HG03469 (cell line): ENCODE measurements at regions not wholly inside any gene's neighbourhood (a gene's known extent, or its start where the extent isn't known, plus 50 kb on each side); places are given as distances from the start of the nearest gene placed in this dataset.

Source experiments
- ATAC-seq: cut with Tn5 transposase; IDR thresholded peaks from one replicate; pipeline ENCODE4 v1.9.1; 2021; ENCODE audit warnings: mild to moderate bottlenecking, moderate library complexity, moderate number of reproducible peaks; ENCODE audit not compliant: unreplicated experiment

DNA sequence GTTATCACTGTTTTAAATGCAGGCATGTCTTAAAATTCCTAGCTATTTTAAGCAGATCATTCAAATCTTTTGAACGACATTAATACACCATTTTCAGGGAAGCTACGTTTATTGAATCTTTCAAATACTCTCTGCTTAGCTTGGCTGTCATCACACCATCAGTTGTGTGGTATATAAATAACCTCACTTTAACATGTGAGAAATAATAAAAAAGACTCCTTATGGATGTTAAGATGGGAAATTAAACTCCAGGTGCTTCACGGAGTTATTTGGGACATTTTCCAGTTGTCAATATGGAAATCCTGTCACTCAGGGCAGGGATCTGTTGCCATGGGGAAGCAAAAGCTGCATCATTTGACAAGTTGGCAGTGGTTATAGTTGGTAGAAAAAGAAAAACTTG is 649.2 kb upstream of the CDH2 start:
- ATAC-seq, result no peak

DNA sequence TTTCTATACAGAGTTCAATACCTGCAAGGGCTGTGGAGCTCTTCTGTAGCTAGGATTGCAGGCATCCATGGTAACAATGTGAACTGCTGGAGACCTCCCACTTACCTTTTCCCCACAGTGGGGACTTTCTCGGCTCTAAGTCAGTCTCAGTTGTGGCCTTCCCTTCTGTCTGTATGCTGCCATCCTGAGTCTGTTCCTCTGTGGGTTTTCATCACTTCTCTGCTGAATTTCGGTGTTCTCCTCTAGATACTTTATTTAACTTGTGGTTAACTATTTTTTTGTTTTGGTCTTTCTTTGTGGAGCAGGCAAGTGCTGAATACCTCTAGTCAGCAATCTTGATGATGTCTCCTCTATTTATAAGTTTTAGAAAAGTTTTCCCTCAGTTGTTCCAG is 647.2 kb upstream of the CDH2 start:
- no peak for ATAC-seq

DNA sequence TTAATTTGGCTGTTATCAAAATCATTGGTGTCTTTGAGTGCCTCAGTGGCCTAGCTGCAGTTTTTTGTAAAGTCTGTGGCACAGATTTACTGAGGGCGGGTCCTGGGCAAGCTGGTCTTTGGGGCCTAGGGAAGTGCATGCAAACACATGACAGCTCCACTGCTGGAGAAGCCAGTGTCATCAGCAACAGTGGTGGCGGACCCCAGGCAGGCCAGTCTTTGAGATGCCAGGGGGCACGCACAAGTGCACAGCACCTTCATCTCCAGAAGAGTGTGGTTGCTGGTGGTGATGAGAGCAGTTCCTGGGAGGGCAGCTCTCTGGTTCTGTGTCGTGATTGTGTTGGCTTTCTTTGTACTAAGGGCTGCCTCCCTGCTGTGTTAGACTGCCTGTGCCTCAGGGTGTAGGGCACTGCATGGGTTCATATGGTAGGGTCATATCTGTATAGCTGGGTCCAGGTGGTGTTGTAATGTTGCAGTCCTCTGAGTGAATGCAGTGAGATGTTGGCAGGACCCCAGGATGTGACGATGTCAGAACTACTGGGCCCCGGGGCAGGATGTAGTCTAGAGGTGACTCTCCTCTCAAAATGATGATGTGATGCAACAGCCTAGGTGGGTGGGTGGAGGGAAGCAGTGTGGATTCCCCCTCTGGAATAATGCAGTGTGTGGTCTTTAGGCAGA is 646.7 kb upstream of the CDH2 start:
- no peak for ATAC-seq

DNA sequence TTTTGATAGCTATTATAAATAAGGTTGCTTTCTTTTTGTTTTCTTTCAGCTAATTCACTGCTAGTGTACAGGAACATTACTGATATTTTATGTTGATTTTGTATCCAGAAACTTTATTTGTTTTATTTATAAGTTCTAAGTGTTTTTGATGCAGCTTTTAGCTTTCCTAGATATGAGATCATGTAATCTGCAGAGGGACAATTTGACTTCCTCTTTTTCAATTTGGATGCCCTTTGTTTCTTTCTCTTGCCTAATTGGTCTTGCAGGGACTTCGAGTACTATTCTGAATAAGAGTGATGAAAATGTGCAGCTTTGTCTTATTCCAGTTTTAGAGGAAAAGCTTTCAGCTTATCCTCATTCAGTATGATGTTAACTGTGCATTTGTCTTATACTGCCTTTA is 643.4 kb upstream of the CDH2 start:
- ATAC-seq, result no peak

DNA sequence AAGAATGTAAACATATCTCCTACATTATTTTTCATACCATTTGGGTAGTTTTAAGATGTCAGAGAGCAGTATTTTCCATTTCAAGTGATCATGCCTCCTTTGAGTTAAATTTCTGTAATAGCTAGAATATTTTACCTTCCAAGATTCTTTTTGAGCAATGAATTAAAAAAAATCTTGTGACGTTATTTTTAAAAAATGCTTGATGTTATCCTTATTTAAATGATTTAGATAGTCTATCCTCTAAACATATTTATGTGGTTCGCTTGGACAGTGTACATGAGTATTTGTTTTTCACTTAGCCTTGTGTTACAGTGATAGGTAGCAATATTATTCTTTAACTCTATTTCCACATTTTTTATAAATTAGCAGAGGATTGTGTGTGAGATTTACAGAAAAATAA is 639.2 kb upstream of the CDH2 start:
- no peak for ATAC-seq

DNA sequence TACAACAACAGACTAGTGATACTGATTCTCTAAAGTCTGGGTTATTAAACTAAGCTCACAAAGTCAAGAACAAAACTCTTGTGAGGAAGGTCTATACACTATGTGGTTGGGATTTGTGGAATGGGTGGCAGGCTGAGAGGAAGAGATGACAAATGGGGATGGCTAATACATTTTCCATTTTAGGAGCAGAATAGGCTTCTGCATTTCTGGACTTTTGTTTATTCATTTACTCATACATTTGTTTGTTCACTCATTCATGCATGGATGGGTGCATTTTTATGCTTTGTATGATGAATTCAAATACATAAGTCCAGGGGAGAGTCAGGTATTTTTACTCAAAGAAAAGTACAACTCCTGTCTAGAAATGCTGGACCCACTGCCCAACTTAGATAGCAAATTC is 637.4 kb upstream of the CDH2 start:
- ATAC-seq, result no peak

DNA sequence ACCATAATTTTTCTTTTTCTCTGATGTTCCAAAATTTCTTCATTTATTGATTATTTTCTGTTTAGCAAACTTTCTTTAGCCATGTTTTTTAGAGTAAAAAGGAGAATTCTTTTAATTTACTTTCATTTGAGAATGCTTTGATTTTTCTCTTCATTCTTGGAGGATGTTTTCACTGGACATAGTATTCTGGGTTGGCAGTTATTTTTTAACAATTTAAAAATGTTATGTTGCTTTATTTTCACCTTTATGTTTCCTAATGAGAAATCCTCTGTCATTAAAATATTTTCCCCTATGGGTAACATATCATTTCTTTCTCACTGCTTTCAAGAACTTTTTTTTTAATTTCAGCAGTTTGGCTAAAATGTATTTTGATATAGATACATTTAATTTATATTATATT is 631.4 kb upstream of the CDH2 start:
- no peak for ATAC-seq

DNA sequence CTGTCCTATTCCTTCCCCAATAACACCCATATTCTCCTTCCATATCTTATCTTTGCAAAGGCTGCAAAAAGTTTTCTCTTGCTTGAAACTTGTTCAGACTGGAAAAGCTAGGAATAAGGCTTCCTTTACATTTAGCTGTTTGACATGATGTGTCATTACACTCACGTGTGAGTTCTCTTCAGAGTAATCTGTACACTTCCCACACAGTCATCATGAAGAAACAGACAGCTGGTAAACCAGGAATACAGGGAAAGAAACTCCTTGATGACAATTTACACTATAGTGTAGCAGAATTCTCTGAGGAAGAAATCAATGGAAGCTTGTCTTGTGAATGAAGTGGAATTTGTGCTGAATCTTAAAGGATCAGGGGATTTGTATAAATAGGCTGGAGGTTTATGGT is 628.6 kb upstream of the CDH2 start:
- ATAC-seq, result no peak

DNA sequence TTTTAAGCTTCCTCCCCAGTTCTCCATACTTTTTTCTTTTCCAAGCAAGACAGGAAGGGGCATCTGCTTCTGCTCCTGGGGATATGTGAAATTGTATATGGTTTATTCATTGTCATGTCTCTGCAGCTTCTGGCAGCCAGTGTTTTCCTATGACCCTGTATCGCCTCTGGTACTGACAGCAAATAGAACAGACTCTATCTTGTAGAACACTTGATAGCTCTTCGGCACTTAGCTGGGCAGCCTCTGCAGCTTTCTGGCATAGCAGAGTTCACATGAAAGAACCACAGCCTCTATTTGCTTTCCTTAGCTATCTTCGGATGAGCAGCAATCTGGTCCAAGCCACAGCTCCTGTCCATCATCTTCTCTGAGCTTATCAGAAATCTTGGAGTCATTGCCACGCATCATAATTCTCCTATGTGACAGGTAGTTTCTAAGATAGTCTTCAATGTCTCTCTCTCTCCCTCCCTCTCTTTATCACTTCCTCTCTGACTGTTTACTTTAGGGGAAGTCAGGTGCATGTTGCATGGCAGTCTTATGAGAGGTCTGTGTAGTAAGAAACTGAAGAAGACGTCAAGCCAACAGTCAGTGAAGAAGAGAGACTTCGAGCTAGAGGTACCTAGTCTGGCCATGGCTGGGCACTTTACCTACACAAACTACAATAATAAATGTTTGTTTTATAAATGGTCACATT is 627.7 kb upstream of the CDH2 start:
- no peak for ATAC-seq

DNA sequence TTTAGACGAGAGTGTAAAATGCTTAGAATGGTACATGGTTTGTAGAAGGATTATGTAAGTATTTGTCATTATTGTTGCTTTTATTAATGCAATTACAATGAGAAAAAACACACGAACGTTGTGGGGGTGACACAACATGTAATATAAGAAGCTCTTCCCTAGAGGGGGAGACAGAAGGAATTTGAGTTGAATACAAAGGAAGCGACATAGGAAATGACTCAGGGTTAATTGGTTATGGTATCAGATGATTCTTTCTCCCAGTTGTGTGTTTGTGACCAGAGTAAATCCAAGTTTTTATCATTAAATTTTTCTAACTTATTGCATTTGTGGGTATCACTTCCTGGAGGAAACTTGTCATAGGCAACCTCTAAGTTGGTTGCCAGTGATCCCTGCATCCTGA is 625.6 kb upstream of the CDH2 start:
- ATAC-seq, result no peak

DNA sequence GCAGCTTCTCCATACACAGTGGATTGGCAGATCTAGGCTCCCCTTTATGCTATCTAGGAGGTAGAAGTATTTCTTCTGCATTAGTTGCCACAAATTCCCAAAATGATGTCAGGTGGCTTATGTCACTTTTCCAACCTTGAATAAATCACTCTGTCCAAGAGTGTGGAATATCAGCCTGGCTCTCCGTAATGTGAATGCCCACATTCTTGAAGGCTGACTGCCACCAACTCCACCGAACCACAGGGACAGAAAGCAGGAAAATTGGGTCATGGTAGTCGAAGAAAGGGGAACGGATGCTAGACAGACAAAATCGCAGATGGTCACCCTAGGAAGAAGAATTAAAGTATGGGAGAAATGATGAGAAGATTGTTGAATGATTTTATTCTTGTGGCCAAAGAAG is 624.9 kb upstream of the CDH2 start:
- ATAC-seq, result no peak

DNA sequence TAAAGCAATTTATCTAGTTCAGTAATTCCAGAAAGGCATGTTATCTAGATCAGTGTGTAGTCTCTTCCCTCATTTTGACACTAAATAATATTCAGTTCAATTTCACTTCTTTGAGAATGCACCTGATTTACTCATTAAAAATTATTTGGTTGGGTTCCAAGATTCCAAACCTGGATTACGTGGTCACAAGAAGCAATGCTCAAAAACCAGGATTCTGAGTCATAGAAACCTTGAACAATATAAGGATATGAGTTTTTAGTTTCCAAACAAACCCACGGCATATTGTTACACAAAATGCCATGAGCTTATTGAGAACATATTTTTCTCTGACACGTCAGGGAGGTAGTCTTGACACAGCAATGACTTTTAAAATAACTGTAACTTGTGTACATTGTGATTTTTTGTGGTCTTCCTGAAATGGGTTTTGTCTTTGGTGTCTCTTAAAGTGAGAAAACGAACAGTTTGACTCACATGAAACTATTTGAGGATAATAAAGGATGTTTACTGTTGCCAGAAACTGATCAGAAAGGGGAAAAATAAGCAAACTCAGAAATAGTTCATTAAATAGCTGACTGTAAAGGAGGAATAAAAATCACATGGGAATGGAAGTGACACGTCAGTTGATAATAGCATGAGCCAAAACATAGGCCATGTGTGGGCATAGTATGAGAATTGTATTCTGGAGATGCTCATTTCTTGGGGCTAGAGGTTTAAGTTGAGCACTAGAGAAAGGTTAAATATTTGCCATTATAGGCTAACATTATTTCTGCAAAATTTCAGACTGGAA is 617.7 kb upstream of the CDH2 start:
- ATAC-seq, result no peak

DNA sequence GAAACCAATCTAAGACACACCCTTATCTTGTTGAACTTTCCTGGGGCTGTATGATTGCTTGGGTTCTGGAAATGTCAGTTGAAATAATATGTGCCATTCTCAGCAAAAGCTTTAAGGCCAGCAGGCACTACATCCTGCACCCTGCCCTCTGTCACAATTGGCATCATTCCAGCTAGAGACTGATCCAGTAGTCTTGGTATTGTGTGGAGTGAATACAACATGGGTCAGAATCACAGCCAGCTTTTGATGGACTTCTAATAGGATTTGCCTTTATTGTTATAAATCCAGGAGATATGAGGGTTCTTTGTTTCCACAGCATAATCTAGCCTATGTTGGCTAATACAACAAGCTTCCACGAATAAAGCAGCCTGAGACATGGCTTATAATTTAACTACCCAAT is 617.0 kb upstream of the CDH2 start:
- ATAC-seq, result no peak

DNA sequence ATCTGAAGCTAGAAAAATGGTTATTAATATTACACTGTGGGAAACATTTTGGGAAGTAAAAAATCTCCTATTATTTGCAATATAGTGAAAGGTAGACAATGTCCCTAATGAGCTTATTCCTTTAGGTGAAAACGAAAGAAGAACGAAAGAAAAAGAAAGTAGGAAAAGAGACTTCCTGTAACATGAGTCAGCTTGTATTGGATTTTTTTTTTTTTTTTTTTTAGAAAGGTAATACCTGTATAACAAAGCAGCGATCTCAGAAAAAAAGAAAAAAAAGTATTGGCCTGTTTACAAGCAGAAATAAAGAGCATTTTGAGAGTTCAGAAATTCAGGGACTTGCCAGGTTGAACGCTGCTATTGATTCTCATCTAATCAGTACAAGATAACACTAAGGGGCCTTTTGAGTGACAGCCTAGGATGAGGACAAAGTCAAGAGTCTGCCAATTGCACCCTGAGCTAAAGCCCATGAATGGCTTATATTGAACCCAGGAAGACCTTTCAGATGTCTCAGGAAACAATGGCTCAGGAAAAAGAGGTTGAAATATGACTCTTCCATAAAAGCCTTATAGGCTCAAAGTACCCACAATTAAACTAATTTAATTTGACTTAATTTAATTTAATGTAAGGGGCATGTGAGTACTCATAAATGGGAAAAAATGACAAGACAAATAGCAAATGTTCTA is 615.6 kb upstream of the CDH2 start:
- no peak for ATAC-seq

DNA sequence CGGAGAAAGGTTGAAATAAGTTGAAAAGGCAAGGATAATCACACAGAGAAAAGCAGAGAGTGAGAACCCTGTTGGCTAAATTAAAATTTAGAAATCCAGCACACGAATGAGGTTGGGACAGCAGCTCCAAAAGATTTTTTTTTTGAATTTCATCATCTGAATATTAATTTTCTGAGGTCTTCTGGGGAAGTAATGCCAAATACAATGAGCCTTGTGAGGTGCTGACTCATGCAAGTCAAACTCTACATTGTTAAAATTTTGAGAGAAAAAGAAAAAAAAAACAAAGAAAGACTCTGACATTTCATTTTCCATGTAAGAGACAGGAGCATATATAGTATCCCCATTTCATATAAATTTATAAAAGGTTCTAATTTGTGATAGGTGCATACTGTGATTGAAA is 614.2 kb upstream of the CDH2 start:
- no peak for ATAC-seq

DNA sequence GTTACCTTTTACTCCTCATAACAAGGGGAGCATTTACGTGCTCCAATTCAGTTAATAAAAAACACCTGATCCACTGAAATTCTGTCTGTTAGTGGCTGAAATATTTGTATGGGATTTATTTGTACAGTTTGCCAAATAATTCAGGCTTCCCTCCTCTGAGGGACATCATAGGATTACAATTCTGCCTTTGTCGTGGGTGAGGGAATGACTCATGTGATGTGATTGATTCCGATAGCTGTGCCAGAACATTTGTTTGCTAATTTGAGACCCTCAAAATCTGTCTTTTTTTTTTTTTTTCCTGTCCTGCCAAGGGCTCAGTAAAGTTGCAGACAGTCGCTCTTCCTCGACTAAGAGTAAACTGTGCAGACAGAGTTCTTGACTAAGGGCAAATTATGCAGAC is 612.6 kb upstream of the CDH2 start:
- ATAC-seq, result no peak

DNA sequence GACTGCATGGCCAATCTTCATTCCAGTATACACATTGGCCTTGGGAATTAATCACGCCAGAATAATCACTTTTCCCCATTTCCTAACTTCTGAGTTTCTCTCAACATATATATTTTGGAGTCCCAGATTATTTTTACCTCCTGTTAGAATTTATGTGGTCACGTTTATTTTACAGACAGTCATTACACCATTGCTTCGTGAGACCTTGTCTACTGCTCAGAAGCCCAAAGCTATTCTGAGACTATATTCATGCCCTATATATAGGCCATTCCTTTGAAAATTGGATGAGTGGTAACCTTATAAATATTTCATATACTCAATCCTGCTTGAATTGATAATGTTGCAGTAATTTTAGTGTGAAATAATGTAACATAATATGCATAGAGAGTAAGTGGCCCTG is 610.0 kb upstream of the CDH2 start:
- no peak for ATAC-seq

DNA sequence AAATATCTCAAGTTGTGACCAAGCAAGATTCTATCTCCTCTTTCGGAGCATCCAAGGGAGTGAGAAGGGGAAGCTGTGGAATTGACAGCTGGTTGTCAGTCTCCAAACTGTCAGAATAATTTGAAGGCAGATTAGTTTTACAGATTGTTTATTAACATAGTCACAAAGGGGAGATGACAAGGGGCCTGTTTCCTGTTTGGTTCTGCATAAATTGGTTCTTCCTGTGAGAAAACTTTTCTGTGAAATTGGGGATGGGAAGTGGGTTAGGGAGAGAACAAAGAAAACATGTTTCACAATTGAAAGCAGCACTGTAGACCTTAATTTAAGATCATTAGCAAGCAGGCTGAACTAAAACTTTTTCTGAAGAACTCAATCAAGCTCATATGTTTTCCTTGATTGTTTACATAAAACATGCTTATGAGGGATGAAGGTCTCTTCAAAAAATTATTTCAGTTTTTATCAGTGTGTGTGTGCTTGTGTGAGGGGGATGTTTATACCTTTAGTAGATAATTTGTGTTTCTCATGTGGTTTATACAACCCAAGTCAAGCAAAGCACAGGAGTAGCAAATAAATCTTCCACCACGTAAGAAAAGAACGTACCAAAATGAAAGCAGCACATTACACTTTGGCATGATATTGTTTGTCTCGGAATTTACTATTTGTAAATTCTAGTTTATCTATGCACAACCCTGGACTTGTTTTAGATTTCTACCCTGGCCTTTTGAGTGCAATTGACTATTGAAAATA is 604.9 kb upstream of the CDH2 start:
- no peak for ATAC-seq

DNA sequence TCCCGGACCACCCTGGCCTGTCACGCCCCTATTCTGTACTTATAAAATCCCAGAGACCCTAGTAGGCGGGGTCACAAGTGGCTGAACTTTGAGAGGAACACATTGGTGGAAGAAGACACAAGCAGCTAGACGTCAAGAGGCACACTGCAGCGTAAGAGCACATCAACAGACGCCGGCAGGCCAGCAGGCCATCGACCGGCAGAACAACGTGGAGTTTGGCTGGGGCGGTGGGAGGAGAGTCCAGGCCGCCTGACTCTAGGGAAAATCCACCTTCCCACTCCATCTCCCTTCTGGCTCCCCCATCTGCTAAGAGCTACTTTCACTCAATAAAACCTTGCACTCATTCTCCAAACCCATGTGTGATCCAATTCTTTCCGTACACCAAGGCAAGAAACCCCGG is 601.8 kb upstream of the CDH2 start:
- no peak for ATAC-seq

DNA sequence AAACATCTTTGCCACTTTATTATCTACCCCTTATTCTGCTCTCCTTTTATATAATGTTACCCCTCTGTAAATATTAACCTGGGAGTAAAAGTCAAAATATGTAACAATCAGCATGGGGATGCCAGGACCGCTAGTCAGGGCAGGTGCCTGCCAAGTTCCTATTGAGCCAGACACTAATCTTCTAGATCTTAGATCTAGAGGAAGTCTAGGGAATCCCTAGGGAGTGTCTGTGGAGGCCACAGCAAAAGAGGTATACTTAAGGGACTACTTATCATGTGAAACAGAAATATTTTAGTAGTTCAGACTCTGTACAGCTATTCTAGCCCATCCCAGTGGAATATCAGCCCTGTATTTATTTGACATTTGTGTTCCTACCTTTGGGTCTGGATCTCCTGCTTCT is 600.8 kb upstream of the CDH2 start:
- no peak for ATAC-seq

DNA sequence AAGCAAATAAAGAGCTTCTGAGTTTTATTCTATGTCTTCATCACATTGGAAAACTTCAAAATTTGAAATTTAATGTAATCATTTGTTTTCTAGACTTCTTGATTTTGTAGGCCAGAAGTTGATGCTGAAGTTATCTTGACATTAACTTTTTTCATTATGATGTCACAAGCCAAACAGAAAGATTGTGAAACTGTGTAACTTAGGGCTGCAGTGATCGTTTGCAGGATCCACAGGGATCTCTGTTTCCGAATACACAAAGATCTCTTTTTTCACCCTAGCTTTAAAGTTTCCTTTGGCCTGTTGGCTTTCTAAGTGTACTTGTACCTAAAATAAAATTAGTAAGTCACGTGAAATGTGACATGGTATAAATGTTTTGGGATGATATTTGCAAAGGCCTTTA is 594.9 kb upstream of the CDH2 start:
- no peak for ATAC-seq
